ENCODE measurements at regions not wholly inside any gene's neighbourhood (a gene's known extent, or its start where the extent isn't known, plus 50 kb on each side); places are given as distances from the start of the nearest gene placed in this dataset.
"Not testable (repeated sequence)": the region's sequence is repeated elsewhere in the genome, so short reads cannot be mapped to it uniquely, and the experiment has no call there.

DNA sequence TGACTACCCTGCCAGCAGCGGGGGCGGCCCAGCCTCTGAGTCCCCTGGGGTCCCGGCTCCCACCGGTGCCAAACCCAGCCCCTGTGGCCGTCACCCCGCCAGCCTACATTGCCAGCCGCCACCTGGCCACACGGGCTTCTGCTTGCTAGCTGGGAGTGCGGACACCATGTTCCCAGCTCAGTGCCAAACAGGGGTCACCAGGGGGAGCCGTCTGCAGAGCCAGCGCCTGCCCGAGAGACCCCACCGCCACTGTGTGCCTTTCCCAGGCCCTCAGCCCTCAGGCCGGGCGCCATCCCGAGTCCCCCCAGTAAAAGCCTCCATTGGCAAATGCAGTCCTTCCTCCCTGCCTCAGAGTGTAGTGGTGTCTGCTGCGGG, 3026.8 kb upstream of the TEKT4 start:
- H2AFZ ChIP-seq (ENCODE audit: control insufficient read depth, low read length); H3K79me2 ChIP-seq (ENCODE audit: control insufficient read depth, insufficient read depth, low read length); H3K4me3 ChIP-seq (ENCODE audit: control insufficient read depth in 2 of 3, extremely low read depth in 1 of 3, insufficient read depth in 2 of 3, low read depth in 1 of 3, low read length in 3 of 3); DNase-seq (ENCODE audit: low read depth, low spot score); H3K4me1 ChIP-seq (ENCODE audit: control insufficient read depth, extremely low read depth, insufficient read depth, low read length); H3K9me1 ChIP-seq (ENCODE audit: control insufficient read depth, extremely low read depth, insufficient read depth, low read length); H3K9ac ChIP-seq (ENCODE audit: control insufficient read depth, extremely low read depth, insufficient read depth, low read length); H3K9me3 ChIP-seq (ENCODE audit: control insufficient read depth, low read depth, low read length); H3K36me3 ChIP-seq (ENCODE audit: control insufficient read depth in 2 of 2, extremely low read depth in 1 of 2, insufficient read depth in 2 of 2, low read length in 2 of 2); FAIRE-seq; H3K27ac ChIP-seq (ENCODE audit: control insufficient read depth, insufficient read depth, low read length); H3K4me2 ChIP-seq (ENCODE audit: control insufficient read depth, extremely low read depth, insufficient read depth, low read depth, low read length); dilution Hi-C loops (cut with MboI; ENCODE audit: extremely low pct_ligation_motif_present, low sequenced_read_pairs); H4K20me1 ChIP-seq (ENCODE audit: control insufficient read depth, extremely low read depth, insufficient read depth, low read length): not testable (repeated sequence)
- peaks cover 13% of the 10 kb centered on the region for H3K27me3 ChIP-seq (ENCODE audit: control insufficient read depth, extremely low read depth, insufficient read depth, low read length)

DNA sequence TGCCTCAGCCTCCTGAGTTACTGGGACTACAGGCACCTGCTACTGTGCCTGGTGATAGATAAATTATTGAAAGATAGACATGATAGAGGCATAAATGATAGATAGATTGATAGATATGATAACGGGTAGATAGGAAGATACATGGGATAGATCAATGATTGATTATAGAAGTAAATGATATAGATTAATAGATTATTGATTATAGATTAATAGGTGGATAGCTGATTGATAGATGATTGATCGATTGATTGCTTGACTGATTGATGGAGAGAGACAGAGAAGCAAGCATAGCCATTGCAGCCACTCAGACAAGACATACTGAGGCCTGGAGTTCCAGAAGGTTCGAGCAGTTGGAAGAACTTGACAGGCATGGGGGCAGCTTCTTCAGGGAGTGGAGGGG, 3024.8 kb upstream of the TEKT4 start:
- H2AFZ ChIP-seq (ENCODE audit: control insufficient read depth, low read length); H3K9me3 ChIP-seq (ENCODE audit: control insufficient read depth, low read depth, low read length); H3K4me2 ChIP-seq (ENCODE audit: control insufficient read depth, extremely low read depth, insufficient read depth, low read depth, low read length); H3K9me1 ChIP-seq (ENCODE audit: control insufficient read depth, extremely low read depth, insufficient read depth, low read length); FAIRE-seq; DNase-seq (ENCODE audit: low read depth, low spot score); H3K9ac ChIP-seq (ENCODE audit: control insufficient read depth, extremely low read depth, insufficient read depth, low read length); H3K4me3 ChIP-seq (ENCODE audit: control insufficient read depth in 2 of 3, extremely low read depth in 1 of 3, insufficient read depth in 2 of 3, low read depth in 1 of 3, low read length in 3 of 3); H3K36me3 ChIP-seq (ENCODE audit: control insufficient read depth in 2 of 2, extremely low read depth in 1 of 2, insufficient read depth in 2 of 2, low read length in 2 of 2); H3K79me2 ChIP-seq (ENCODE audit: control insufficient read depth, insufficient read depth, low read length); H3K27me3 ChIP-seq (ENCODE audit: control insufficient read depth, extremely low read depth, insufficient read depth, low read length); H3K4me1 ChIP-seq (ENCODE audit: control insufficient read depth, extremely low read depth, insufficient read depth, low read length); H4K20me1 ChIP-seq (ENCODE audit: control insufficient read depth, extremely low read depth, insufficient read depth, low read length); H3K27ac ChIP-seq (ENCODE audit: control insufficient read depth, insufficient read depth, low read length); dilution Hi-C loops (cut with MboI; ENCODE audit: extremely low pct_ligation_motif_present, low sequenced_read_pairs): not testable (repeated sequence)

DNA sequence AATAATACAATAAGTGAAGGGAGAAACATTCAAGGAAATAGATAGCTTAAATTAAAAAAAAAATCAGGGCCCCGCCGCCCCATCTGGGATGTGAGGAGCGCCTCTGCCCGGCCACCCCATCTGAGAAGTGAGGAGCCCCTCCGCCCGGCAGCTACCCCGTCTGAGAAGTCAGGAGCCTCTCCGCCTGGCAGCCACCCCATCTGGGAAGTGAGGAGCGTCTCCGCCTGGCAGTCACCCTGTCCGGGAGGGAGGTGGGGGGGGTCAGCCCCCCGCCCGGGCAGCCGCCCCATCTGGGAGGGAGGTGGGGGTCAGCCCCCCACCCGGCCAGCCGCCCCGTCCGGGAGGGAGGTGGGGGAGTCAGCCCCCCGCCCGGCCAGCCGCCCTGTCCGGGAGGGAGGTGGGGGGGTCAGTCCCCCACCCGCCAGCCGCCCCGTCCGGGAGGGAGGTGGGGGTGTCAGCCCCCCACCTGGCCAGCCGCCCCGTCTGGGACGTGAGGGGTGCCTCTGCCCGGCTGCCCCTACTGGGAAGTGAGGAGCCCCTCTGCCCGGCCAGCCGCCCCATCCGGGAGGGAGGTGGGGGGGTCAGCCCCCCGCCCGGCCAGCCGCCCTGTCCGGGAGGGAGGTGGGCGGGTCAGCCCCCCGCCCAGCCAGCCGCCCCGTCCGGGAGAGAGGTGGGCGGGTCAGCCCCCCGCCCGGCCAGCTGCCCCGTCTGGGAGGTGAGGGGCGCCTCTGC, 3019.4 kb upstream of the TEKT4 start:
- dilution Hi-C loops (cut with MboI; ENCODE audit: extremely low pct_ligation_motif_present, low sequenced_read_pairs); FAIRE-seq: not testable (repeated sequence)

DNA sequence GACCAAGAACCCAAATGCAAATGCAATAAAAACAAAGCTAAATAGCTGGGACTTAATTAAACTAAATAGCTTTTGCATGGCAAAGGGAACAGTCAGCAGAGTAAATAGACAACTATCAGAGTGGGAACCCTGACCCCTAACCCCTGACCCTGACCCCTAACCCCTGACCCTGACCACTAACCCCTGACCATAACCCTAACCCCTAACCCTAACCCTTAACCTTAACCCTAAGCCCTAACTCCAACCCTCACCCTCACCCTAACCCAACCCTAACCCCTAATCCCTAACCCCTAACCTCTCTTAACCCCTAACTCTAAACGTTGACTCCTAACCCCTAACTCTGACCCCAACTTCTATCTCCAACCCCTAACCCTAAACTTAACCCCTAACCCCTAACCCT, 3014.3 kb upstream of the TEKT4 start:
- H4K20me1 ChIP-seq (ENCODE audit: control insufficient read depth, extremely low read depth, insufficient read depth, low read length); H3K79me2 ChIP-seq (ENCODE audit: control insufficient read depth, insufficient read depth, low read length); H3K4me2 ChIP-seq (ENCODE audit: control insufficient read depth, extremely low read depth, insufficient read depth, low read depth, low read length); H2AFZ ChIP-seq (ENCODE audit: control insufficient read depth, low read length); H3K27ac ChIP-seq (ENCODE audit: control insufficient read depth, insufficient read depth, low read length); DNase-seq (ENCODE audit: low read depth, low spot score); H3K4me1 ChIP-seq (ENCODE audit: control insufficient read depth, extremely low read depth, insufficient read depth, low read length); FAIRE-seq; H3K9me1 ChIP-seq (ENCODE audit: control insufficient read depth, extremely low read depth, insufficient read depth, low read length); H3K4me3 ChIP-seq (ENCODE audit: control insufficient read depth in 2 of 3, extremely low read depth in 1 of 3, insufficient read depth in 2 of 3, low read depth in 1 of 3, low read length in 3 of 3); dilution Hi-C loops (cut with MboI; ENCODE audit: extremely low pct_ligation_motif_present, low sequenced_read_pairs); H3K36me3 ChIP-seq (ENCODE audit: control insufficient read depth in 2 of 2, extremely low read depth in 1 of 2, insufficient read depth in 2 of 2, low read length in 2 of 2); H3K27me3 ChIP-seq (ENCODE audit: control insufficient read depth, extremely low read depth, insufficient read depth, low read length); H3K9ac ChIP-seq (ENCODE audit: control insufficient read depth, extremely low read depth, insufficient read depth, low read length); H3K9me3 ChIP-seq (ENCODE audit: control insufficient read depth, low read depth, low read length): not testable (repeated sequence)

More for the DNA sequence above, 3019.4 kb upstream of the TEKT4 start:
- H3K4me1 ChIP-seq (ENCODE audit: control insufficient read depth, extremely low read depth, insufficient read depth, low read length); H3K4me2 ChIP-seq (ENCODE audit: control insufficient read depth, extremely low read depth, insufficient read depth, low read depth, low read length); H3K9ac ChIP-seq (ENCODE audit: control insufficient read depth, extremely low read depth, insufficient read depth, low read length); H4K20me1 ChIP-seq (ENCODE audit: control insufficient read depth, extremely low read depth, insufficient read depth, low read length); H3K27me3 ChIP-seq (ENCODE audit: control insufficient read depth, extremely low read depth, insufficient read depth, low read length); H3K27ac ChIP-seq (ENCODE audit: control insufficient read depth, insufficient read depth, low read length); H2AFZ ChIP-seq (ENCODE audit: control insufficient read depth, low read length); H3K9me1 ChIP-seq (ENCODE audit: control insufficient read depth, extremely low read depth, insufficient read depth, low read length); H3K79me2 ChIP-seq (ENCODE audit: control insufficient read depth, insufficient read depth, low read length); H3K9me3 ChIP-seq (ENCODE audit: control insufficient read depth, low read depth, low read length); H3K4me3 ChIP-seq (ENCODE audit: control insufficient read depth in 2 of 3, extremely low read depth in 1 of 3, insufficient read depth in 2 of 3, low read depth in 1 of 3, low read length in 3 of 3); DNase-seq (ENCODE audit: low read depth, low spot score); H3K36me3 ChIP-seq (ENCODE audit: control insufficient read depth in 2 of 2, extremely low read depth in 1 of 2, insufficient read depth in 2 of 2, low read length in 2 of 2): not testable (repeated sequence)

DNA sequence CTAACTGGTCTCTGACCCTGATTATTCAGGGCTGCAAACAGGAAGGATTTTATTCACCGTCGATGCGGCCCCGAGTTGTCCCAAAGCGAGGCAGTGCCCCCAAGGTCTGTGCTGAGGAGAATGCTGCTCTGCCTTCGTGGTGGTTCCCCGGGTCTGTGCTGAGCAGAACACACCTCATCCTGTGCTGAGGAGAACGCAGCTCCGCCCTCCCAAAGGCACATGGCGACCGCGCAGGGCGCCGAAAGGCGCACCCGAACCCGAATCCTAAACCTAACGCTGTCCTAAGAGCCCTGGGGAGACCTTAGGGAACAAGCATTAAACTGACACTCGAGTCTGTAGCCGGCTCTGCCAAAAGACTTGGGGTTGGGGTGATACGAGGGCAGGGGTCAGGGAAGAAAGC, 3013.5 kb upstream of the TEKT4 start:
- H3K9me1 ChIP-seq (ENCODE audit: control insufficient read depth, extremely low read depth, insufficient read depth, low read length); dilution Hi-C loops (cut with MboI; ENCODE audit: extremely low pct_ligation_motif_present, low sequenced_read_pairs); H3K27ac ChIP-seq (ENCODE audit: control insufficient read depth, insufficient read depth, low read length): not testable (repeated sequence)

More for the DNA sequence above, 3013.5 kb upstream of the TEKT4 start:
- H3K4me3 ChIP-seq (ENCODE audit: control insufficient read depth in 2 of 3, extremely low read depth in 1 of 3, insufficient read depth in 2 of 3, low read depth in 1 of 3, low read length in 3 of 3); H4K20me1 ChIP-seq (ENCODE audit: control insufficient read depth, extremely low read depth, insufficient read depth, low read length); H3K36me3 ChIP-seq (ENCODE audit: control insufficient read depth in 2 of 2, extremely low read depth in 1 of 2, insufficient read depth in 2 of 2, low read length in 2 of 2); DNase-seq (ENCODE audit: low read depth, low spot score); H2AFZ ChIP-seq (ENCODE audit: control insufficient read depth, low read length); H3K79me2 ChIP-seq (ENCODE audit: control insufficient read depth, insufficient read depth, low read length); H3K4me2 ChIP-seq (ENCODE audit: control insufficient read depth, extremely low read depth, insufficient read depth, low read depth, low read length); H3K4me1 ChIP-seq (ENCODE audit: control insufficient read depth, extremely low read depth, insufficient read depth, low read length); H3K27me3 ChIP-seq (ENCODE audit: control insufficient read depth, extremely low read depth, insufficient read depth, low read length); H3K9ac ChIP-seq (ENCODE audit: control insufficient read depth, extremely low read depth, insufficient read depth, low read length); H3K9me3 ChIP-seq (ENCODE audit: control insufficient read depth, low read depth, low read length); FAIRE-seq: not testable (repeated sequence)

All from keratinocyte (primary cell).